Fibroblast of skin of abdomen (primary cell): ENCODE measurements at regions not wholly inside any gene's neighbourhood (a gene's known extent, or its start where the extent isn't known, plus 50 kb on each side); places are given as distances from the start of the nearest gene placed in this dataset.

Experiments
- DNase-seq: peaks from one replicate; pipeline ENCODE4 v3.0.0-alpha.2; 2013

- DNase-seq = no peak
Measured at GRCh38 chr7:38002689-38003088, 82.2 kb downstream of the EPDR1 start.

DNA sequence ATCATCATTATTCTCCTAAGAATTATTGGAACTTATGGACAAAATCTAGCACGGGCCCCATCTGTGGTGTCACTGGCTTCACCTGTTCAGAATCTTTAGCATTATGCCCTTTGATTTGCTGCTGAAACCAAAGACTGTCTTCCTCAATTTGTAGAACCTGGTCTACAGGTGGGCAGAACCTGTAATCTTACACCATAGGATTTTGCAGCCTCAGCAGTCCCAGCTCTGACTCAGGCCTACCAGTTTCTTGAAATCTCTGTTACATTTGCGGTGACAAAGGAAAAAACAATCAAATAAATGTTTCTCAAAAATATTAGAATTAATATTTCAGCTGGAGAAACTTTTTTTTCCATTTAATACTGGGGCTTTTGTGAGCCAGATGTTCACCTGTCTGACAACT lies 86.1 kb downstream of the EPDR1 start:
- no peak for DNase-seq

- no peak for DNase-seq
Measured at GRCh38 chr7:38007096-38007495, 86.7 kb downstream of the EPDR1 start.

DNA sequence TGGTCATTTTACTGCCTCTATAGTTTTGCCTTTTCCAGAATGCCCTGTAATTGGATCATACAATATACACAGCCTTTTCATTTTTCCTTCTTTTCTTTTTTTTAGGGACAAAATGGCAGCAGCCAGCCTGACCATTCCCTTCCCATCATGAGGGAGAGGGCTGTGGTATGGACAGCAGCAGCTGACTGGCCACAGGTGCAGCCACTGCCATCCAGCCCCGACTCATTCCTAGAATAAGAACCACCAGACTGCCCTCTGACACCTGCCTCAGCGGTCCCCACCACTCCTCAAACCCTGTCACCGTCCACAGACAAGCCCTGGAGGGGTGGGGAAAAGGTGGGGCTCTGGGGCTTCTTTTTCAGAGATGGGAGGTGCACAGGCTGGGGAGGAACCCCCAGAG lies 92.8 kb downstream of the EPDR1 start:
- no peak for DNase-seq

DNA sequence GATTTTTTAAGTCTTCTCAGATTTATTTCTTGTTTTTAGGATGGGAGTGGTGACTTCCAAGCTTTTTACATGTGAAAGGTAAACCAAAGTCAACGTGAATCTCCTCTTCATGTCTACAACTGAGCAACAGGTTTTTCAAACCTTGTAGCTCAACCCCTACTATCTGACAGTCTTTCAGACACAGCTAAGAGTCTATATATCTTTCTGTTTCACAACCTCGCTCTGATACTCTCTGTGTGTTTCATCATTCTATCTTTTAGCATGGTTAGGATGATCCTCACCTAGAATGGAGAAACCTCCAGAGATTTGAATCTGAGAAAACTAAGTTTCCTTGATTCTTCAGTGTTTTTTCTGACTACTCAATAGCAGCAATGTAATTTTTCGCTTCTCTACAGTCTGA lies 96.1 kb downstream of the EPDR1 start:
- DNase-seq = no peak

- DNase-seq = no peak
Measured at GRCh38 chr7:38017320-38017719, 96.9 kb downstream of the EPDR1 start.

GRCh38 chr7:38020121-38020785 lies 99.8 kb downstream of the EPDR1 start:
- no peak for DNase-seq

- DNase-seq = no peak
Measured at GRCh38 chr7:38021892-38022291, 101.5 kb downstream of the EPDR1 start.

DNA sequence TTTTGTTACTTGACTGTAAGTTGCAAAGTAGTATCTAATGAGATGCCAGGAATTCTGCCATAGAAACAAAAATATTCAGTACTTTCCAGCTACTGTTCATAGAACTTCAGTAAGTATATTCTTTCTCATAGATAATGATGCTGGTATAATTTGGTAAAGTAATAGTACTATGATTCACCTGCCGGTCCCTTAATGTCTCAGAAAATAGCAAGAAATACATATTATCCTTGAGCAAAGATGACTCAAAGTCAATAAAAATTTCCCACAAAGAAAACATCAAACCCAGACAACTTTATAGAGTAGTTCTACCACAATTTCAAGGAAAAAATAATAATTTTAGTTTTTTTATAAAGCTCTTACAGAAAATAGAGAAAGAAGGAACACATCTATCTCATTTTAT lies 105.4 kb downstream of the EPDR1 start:
- no peak for DNase-seq

DNA sequence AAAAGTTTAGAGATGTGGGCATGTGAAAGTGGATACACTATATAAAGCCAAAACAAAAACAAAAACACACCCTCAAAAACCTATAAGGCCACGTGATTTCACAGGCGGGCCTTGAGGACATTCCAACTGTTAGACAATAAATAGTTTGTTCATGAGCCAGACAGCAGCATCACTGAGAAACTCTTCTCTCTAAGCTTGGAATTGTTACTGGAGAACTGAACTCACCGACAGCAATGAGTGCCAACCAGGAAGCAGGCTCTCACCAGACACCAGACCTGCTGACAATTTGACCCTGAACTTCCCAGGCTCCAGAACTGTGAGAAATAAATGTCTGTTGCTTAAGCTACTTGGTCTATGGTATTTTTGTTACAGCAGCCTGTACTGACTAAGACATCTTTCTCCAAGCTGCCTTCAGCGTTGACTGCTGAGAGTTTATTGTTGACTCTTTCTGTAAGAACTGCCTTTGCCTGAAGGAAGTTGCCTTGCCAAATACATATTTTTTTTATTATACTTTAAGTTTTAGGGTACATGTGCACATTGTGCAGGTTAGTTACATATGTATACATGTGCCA lies 107.5 kb downstream of the EPDR1 start:
- DNase-seq = no peak

- no peak for DNase-seq
Measured at GRCh38 chr7:38034062-38034908, 113.8 kb downstream of the EPDR1 start.

DNA sequence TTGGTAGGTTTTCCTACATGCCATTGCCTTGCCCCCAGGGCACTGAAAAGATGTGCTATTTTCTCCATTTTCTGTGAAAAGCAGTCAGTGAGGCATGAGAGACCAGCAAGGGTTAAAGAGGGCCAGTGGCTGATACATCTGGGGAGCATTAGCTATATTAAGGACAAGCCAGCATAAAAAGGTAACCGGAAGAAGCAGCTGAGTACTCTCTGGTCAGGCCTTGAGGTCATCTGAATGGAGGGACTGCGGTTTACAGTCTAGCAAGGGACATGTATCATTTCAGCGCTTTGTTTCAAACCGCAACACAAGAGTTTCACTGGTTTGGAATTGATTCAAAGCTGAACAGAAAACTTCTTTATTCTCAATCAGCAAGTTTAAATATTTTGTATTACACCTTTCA lies 120.4 kb downstream of the EPDR1 start:
- peak; percentile 7 for DNase-seq

- DNase-seq = no peak
Measured at GRCh38 chr7:38049679-38050078, 128.4 kb upstream of the STARD3NL start.

DNA sequence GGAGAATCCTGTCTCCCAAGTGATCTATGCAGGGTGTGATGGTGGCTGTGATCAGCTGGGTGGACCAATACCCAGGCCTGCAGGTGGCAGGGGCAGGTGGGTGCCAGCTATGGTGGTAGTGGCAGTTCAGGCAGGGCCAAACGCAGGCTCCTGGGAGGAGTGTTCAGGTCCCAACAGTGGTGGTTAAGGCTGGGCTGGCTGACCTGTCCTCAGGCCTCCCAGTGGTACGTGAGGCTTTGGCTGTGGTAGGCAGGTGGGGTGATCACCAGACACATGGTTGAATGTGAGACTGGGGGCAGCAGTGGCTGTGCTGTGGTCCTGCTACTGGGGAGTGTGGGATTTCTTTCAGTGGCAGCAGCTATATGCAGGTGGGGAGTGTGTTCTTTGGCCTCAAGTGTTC lies 126.7 kb upstream of the STARD3NL start:
- DNase-seq = no peak

- DNase-seq = no peak
Measured at GRCh38 chr7:38051786-38052185, 126.3 kb upstream of the STARD3NL start.

- DNase-seq = no peak
Measured at GRCh38 chr7:38052786-38053185, 125.3 kb upstream of the STARD3NL start.

DNA sequence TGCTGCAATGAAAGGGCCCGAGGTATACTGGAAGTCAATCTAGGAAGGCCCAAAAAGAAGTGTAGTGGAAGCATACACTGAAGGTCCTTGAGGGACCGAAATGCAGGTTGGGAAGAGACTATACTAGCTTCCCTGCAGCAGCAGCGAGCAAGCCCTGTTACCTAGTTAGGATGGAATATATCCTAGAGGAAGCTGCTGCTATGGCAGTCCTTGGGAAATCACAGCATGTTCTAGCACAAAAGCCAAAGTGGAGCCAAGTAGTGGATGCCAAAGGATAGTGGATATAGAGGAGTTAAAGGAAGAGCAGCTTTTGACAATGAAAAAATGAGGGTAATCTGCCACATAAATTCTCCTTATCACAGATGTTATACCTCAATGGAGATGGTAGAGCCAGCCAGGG lies 123.8 kb upstream of the STARD3NL start:
- no peak for DNase-seq

DNA sequence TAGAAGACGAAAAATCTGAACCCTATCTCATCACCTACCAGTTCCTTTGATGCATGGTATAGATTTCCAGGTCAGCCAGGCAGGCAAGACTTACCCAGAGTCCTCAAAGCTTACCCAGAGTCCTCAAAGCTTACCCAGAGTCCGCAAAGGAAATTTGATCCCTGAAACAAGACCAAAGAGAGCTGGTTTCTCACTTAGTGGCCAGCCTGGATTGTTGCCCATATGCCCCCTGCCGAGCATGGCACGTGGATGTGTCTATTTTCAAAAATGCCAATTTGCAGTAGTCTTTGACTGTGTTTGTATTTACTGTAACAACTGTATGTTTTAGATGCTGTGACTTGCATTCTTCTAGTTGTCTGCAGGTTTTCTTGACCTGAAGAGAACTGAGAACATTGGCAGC lies 120.2 kb upstream of the STARD3NL start:
- no peak for DNase-seq

- no peak for DNase-seq
Measured at GRCh38 chr7:38060116-38060515, 117.9 kb upstream of the STARD3NL start.

DNA sequence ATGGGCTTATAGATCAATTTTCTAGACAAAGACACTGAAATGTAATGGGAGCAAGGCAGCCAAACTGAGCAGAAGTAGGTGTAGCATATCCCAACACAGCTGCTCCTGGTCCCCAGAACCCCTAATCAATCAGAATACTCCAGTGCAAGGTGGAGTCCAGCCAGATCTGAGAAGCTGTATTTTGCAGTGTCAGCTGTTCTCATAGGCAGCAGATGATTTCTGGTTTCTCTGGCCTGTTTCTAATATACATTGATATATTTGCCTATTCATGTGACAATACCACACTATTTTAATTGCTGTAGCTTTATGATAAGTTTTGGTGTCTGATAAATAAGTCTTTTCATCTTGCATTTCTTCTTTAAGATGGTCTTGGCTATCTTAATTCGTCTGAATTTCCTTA lies 117.4 kb upstream of the STARD3NL start:
- no peak for DNase-seq

GRCh38 chr7:38066391-38066790 lies 111.7 kb upstream of the STARD3NL start:
- no peak for DNase-seq

- DNase-seq = no peak
Measured at GRCh38 chr7:38068461-38068860, 109.6 kb upstream of the STARD3NL start.

GRCh38 chr7:38069052-38069451 lies 109.0 kb upstream of the STARD3NL start:
- DNase-seq = no peak

- no peak for DNase-seq
Measured at GRCh38 chr7:38070718-38071117, 107.3 kb upstream of the STARD3NL start.
